ENCODE measurements at regions not wholly inside any gene's neighbourhood (a gene's known extent, or its start where the extent isn't known, plus 50 kb on each side); places are given as distances from the start of the nearest gene placed in this dataset.

DNA sequence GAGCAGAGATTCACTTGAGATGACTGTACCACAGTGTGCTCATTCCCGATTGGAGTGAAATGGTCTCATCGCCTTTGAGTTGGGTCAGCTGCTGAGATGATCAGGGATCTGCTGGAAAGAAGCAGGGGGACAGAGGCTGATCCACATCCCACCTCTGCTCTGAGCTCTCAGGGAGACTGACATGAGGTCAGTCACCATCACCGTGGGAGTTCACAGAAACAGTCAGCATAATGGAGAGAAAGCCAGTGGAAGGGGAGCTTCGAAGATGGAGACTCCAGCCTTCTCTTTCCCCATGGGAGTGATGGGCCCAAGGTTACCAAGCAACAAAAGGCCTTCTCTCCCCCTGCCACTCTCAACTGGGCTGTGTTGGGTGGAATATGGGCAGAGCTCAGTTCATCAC is 276.4 kb downstream of the CDK5RAP2 start:
- CTCF ChIA-PET: interaction anchor here (1.1 kb wide), 1 partner anchor 10 kb away, joined by 5 read pairs; no protein-coding TSS in a partner anchor
- no peak for DNase-seq (ENCODE audit: extremely low spot score)
- no peak for TF ChIP-seq CTCF (IDR thresholded peaks at IDR 0.05; ENCODE audit: control extremely low read depth, extremely low read depth, low read depth, missing control alignments)
- POLR2A ChIA-PET: no interaction called here

GRCh38 chr9:120299785-120300184 is 280.2 kb downstream of the CDK5RAP2 start:
- ChIA-PET CTCF (interaction anchor here (1.0 kb wide), 1 partner anchor 29 kb away, joined by 3 read pairs; no protein-coding TSS in a partner anchor), POLR2A (no interaction called here)
- no peak for DNase-seq (ENCODE audit: extremely low spot score)
- TF ChIP-seq CTCF (IDR thresholded peaks at IDR 0.05; ENCODE audit: control extremely low read depth, extremely low read depth, low read depth, missing control alignments): no peak

- DNase-seq (ENCODE audit: extremely low spot score): no peak
- no peak for TF ChIP-seq CTCF (IDR thresholded peaks at IDR 0.05; ENCODE audit: control extremely low read depth, extremely low read depth, low read depth, missing control alignments)
- CTCF ChIA-PET: no interaction called here
- POLR2A ChIA-PET: no interaction called here
These were observed 286.0 kb downstream of the CDK5RAP2 start for GRCh38 chr9:120294003-120294402.

DNA sequence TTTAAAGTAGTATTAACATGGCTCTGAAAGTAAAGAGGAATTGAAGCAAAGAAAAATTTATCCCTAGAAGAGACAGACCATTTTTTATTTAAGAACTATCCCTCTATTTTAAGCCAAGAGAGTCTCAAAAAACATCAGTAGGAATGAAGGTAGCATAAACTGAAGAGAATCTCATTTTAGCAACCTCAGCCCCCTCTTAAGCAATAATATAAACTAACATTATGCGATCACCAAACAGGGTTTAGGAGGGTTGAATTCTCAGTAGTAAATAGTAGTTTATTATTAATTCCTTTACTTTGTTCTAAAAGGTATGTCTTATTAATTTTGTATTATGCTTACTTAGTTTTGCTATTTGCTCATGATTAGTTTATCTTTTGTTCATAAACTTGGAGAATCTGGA is 287.4 kb downstream of the CDK5RAP2 start:
- CTCF ChIA-PET: no interaction called here
- POLR2A ChIA-PET: no interaction called here
- no peak for DNase-seq (ENCODE audit: extremely low spot score)
- no peak for TF ChIP-seq CTCF (IDR thresholded peaks at IDR 0.05; ENCODE audit: control extremely low read depth, extremely low read depth, low read depth, missing control alignments)

DNA sequence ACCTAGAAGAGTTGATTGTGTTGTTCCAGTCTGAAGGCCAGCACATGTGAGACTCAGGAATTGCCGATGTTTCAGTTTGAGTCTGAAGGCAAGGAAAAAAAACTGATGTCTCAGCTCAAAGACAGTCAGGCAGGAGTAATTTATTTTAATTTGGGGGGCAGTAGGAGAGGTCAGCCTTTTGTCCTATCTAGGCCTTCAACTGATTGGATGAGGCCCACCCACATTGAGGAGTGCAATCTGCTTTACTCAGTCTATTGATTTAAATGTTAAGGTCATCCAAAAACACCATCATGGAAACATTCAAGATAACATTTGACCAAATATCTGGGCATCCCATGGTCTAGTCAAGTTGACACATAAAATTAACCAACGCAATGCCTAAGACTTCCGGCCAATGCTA is 288.9 kb downstream of the CDK5RAP2 start:
- ChIA-PET CTCF (no interaction called here), POLR2A (no interaction called here)
- DNase-seq (ENCODE audit: extremely low spot score): no peak
- TF ChIP-seq CTCF (IDR thresholded peaks at IDR 0.05; ENCODE audit: control extremely low read depth, extremely low read depth, low read depth, missing control alignments): no peak

GRCh38 chr9:120289990-120290975 is 289.7 kb downstream of the CDK5RAP2 start:
- no peak for TF ChIP-seq CTCF (IDR thresholded peaks at IDR 0.05; ENCODE audit: control extremely low read depth, extremely low read depth, low read depth, missing control alignments)
- ChIA-PET CTCF (no interaction called here), POLR2A (no interaction called here)
- no peak for DNase-seq (ENCODE audit: extremely low spot score)
